GM12878 (cell line): ENCODE measurements at regions not wholly inside any gene's neighbourhood (a gene's known extent, or its start where the extent isn't known, plus 50 kb on each side); places are given as distances from the start of the nearest gene placed in this dataset.

Experiments
- ATAC-seq: fragments of 200-7000 bp; cut with Tn5 transposase; 3 replicates; pipeline ENCODE4 v1.9.1; 2020; ENCODE audit warnings: mild to moderate bottlenecking, moderate library complexity
- BruUV-seq: library from RNA; stranded (reverse); fragments of 400-500 nt; replicated peaks from 2 replicates; lab custom pipeline; 2021; lab: Mats Ljungman, UMichigan
- CTCF ChIA-PET: fragments of 300-600 bp; sonication (Branson Sonifier 250); formaldehyde crosslinking; extraction: SDS; loops from one replicate; lab custom pipeline; 2021; ENCODE audit warnings: inconsistent platforms; lab: Yijun Ruan, JAX
- POLR2A ChIA-PET: fragments of 350-600 bp; formaldehyde crosslinking; extraction: SDS; loops from one replicate; lab custom pipeline; 2021; ENCODE audit warnings: inconsistent platforms; lab: Charles Lee
- RAD21 ChIA-PET: fragments of 300-600 bp; sonication (Branson Sonifier 250); formaldehyde crosslinking; loops from one replicate; lab custom pipeline; 2023; ENCODE audit warnings: antibody characterized with exemption; ENCODE audit not compliant: unreplicated experiment; lab: Charles Lee
- SMC1A ChIA-PET: fragments of 300-600 bp; sonication (Branson Sonifier 250); formaldehyde crosslinking; loops from one replicate; lab custom pipeline; 2023; ENCODE audit not compliant: unreplicated experiment, uncharacterized antibody; lab: Charles Lee
- DNase-seq: peaks from one replicate; pipeline ENCODE4 v3.0.0-alpha.2; 2011; ENCODE audit warnings: low read depth, low spot score
- FAIRE-seq: peaks from 3 replicates; lab custom pipeline; 2011; peaks lifted over from hg19 to GRCh38; lab: Jason Lieb, UNC
- H2AFZ ChIP-seq: 2 replicates; pipeline ENCODE4 v1.6.0; 2011; ENCODE audit warnings: low read depth, low read length, control low read depth; ENCODE audit not compliant: control insufficient read depth
- H3K27ac ChIP-seq: 2 replicates; pipeline ENCODE4 v1.5.1; 2011; ENCODE audit warnings: control low read depth; ENCODE audit not compliant: control insufficient read depth, insufficient read depth
- H3K27me3 ChIP-seq, 2 experiments: replicated peaks in 1 of 2; 2 replicates each; pipeline versions ENCODE4 v1.6.0 to v1.6.1; 2011; ENCODE audit warnings: low read length in 1 of 2; ENCODE audit not compliant: control insufficient read depth in 2 of 2, insufficient read depth in 2 of 2
- H3K36me3 ChIP-seq, 2 experiments: 2 replicates each; pipeline ENCODE4 v1.5.1; 2011; ENCODE audit warnings: low read length in 1 of 2; ENCODE audit not compliant: control insufficient read depth in 2 of 2, insufficient read depth in 2 of 2
- H3K4me1 ChIP-seq: 2 replicates; pipeline ENCODE4 v1.6.1; 2011; ENCODE audit warnings: mild to moderate bottlenecking, low read length, moderate library complexity, mixed read lengths; ENCODE audit not compliant: control insufficient read depth, insufficient read depth
- H3K4me2 ChIP-seq: 2 replicates; pipeline ENCODE4 v1.6.0; 2011; ENCODE audit warnings: control low read depth; ENCODE audit not compliant: control insufficient read depth, insufficient read depth
- H3K4me3 ChIP-seq: fragments of 200-600 bp; sonication (generic); 2 replicates; pipeline ENCODE4 v1.5.1; 2016
- H3K79me2 ChIP-seq: 2 replicates; pipeline ENCODE4 v1.6.0; 2011; ENCODE audit warnings: low read length; ENCODE audit not compliant: control insufficient read depth, insufficient read depth
- H3K9ac ChIP-seq: 2 replicates; pipeline ENCODE4 v1.8.0; 2011; ENCODE audit warnings: low read length, control low read depth, mixed read lengths; ENCODE audit not compliant: control insufficient read depth, insufficient read depth
- H3K9me3 ChIP-seq: replicated peaks from 3 replicates; pipeline ENCODE4 v1.5.1; 2011; ENCODE audit warnings: mild to moderate bottlenecking, low read length; ENCODE audit not compliant: control insufficient read depth, insufficient read depth
- H4K20me1 ChIP-seq: 2 replicates; pipeline ENCODE4 v1.6.0; 2011; ENCODE audit not compliant: control insufficient read depth, insufficient read depth
- CHD1 ChIP-seq: IDR thresholded peaks from 2 replicates; pipeline ENCODE4 v1.6.1; 2012; ENCODE audit warnings: low read depth, low read length, improper control_type of control experiment
- KLF5 ChIP-seq: fragments of 450-650 bp; IDR thresholded peaks from 2 replicates; pipeline ENCODE4 v1.6.1; 2014; ENCODE audit warnings: mild to moderate bottlenecking; ENCODE audit not compliant: partially characterized antibody
- MTA2 ChIP-seq: fragments of 450-650 bp; IDR thresholded peaks from 2 replicates; pipeline ENCODE4 v1.6.1; 2016; ENCODE audit warnings: low read depth, mild to moderate bottlenecking, moderate library complexity
- NBN ChIP-seq: fragments of 450-650 bp; IDR thresholded peaks from 2 replicates; pipeline ENCODE4 v1.6.1; 2016
- NR2C1 ChIP-seq: fragments of 450-650 bp; IDR thresholded peaks from 2 replicates; pipeline ENCODE4 v1.6.1; 2017; ENCODE audit warnings: antibody characterized with exemption, mild to moderate bottlenecking, moderate library complexity
- NR2F1 ChIP-seq: fragments of 450-650 bp; conservative IDR thresholded peaks from 2 replicates; pipeline ENCODE4 v1.6.1; 2017; ENCODE audit warnings: mild to moderate bottlenecking
- RB1 ChIP-seq: fragments of 450-650 bp; formaldehyde crosslinking; IDR thresholded peaks from 2 replicates; pipeline ENCODE4 v1.6.1; 2017; ENCODE audit warnings: mild to moderate bottlenecking, borderline replicate concordance
- SIX5 ChIP-seq: IDR thresholded peaks from 2 replicates; pipeline ENCODE4 v1.6.1; 2011; ENCODE audit warnings: mild to moderate bottlenecking, low read depth, low read length, moderate library complexity; ENCODE audit not compliant: severe bottlenecking
- SREBF1 ChIP-seq: IDR thresholded peaks from 2 replicates; pipeline ENCODE4 v1.6.1; 2012; ENCODE audit warnings: mild to moderate bottlenecking, low read length
- STAT1 ChIP-seq: fragments of 450-650 bp; conservative IDR thresholded peaks from 2 replicates; pipeline ENCODE4 v1.6.1; 2014; ENCODE audit warnings: antibody characterized with exemption, mild to moderate bottlenecking
- TAF1 ChIP-seq: IDR thresholded peaks from 2 replicates; pipeline ENCODE4 v1.6.1; 2011; ENCODE audit warnings: mild to moderate bottlenecking, low read depth, low read length, borderline replicate concordance
- TCF7 ChIP-seq: IDR thresholded peaks from 2 replicates; pipeline ENCODE4 v1.6.1; 2014; ENCODE audit warnings: antibody characterized with exemption, borderline replicate concordance
- WGBS: methylation state at CpG from one replicate; pipeline ENCODE4 v1.1.6; 2016; ENCODE audit warnings: low lambda C conversion rate; ENCODE audit not compliant: insufficient replicate concordance, insufficient coverage; ENCODE audit errors: missing lambda C conversion rate; 5-methylcytosine and 5-hydroxymethylcytosine counted together
- in situ Hi-C: fragments of 300-500 bp; cut with MboI; formaldehyde crosslinking; loops from 9 replicates; pipeline ENCODE4 v1.14.3; 2018; ENCODE audit warnings: mixed read lengths
- intact Hi-C: fragments of 100-400 bp; cut with micrococcal nuclease; formaldehyde crosslinking; loops from one replicate; pipeline ENCODE4 v1.14.2; 2022; ENCODE audit not compliant: unreplicated experiment
- TF ChIP-seq, protein P1 (sequence below): fragments of 450-650 bp; formaldehyde crosslinking; IDR thresholded peaks from 2 replicates; pipeline ENCODE4 v1.5.0; 2022; ENCODE audit warnings: mild to moderate bottlenecking, missing genetic modification characterization

- ChIA-PET SMC1A (interaction anchor here (1.3 kb wide), 1 partner anchor 18 kb away, joined by 3 read pairs; no protein-coding TSS in a partner anchor), RAD21 (no interaction called here), CTCF (interaction anchor here (1.4 kb wide), 1 partner anchor 10 kb away, joined by 4 read pairs; no protein-coding TSS in a partner anchor), POLR2A (no interaction called here)
- Histone ChIP-seq H3K79me2 (no peaks in the 10 kb centered on the region), H3K27me3 (no peaks in the 10 kb centered on the region; a peak in 1 of 4 replicates), H2AFZ (no peak overlapping the region), H4K20me1 (no peaks in the 10 kb centered on the region), H3K36me3 (no peaks in the 10 kb centered on the region), H3K4me1 (no peaks in the 10 kb centered on the region), H3K4me3 (no peak overlapping the region), H3K4me2 (no peak overlapping the region), H3K27ac (no peak overlapping the region), H3K9me3 (no peaks in the 10 kb centered on the region), H3K9ac (no peak overlapping the region)
- in situ Hi-C loops (no loop called here), intact Hi-C loops (loop anchor here (10.0 kb wide), 1 partner anchor 988 kb away; no protein-coding TSS in a partner anchor)
- BruUV-seq: no TSS peak
- FAIRE-seq: no peak
- no peak for DNase-seq
- 1% methylated on average over 5 of the region's 5 CpGs for WGBS
- TF ChIP-seq SREBF1 (no peak), NBN (no peak), CHD1 (no peak), RB1 (no peak), TAF1 (no peak), STAT1 (no peak), NR2F1 (no peak), TCF7 (no peak), SIX5 (no peak), NR2C1 (no peak), MTA2 (no peak), KLF5 (no peak)
- TF ChIP-seq, protein P1, sequence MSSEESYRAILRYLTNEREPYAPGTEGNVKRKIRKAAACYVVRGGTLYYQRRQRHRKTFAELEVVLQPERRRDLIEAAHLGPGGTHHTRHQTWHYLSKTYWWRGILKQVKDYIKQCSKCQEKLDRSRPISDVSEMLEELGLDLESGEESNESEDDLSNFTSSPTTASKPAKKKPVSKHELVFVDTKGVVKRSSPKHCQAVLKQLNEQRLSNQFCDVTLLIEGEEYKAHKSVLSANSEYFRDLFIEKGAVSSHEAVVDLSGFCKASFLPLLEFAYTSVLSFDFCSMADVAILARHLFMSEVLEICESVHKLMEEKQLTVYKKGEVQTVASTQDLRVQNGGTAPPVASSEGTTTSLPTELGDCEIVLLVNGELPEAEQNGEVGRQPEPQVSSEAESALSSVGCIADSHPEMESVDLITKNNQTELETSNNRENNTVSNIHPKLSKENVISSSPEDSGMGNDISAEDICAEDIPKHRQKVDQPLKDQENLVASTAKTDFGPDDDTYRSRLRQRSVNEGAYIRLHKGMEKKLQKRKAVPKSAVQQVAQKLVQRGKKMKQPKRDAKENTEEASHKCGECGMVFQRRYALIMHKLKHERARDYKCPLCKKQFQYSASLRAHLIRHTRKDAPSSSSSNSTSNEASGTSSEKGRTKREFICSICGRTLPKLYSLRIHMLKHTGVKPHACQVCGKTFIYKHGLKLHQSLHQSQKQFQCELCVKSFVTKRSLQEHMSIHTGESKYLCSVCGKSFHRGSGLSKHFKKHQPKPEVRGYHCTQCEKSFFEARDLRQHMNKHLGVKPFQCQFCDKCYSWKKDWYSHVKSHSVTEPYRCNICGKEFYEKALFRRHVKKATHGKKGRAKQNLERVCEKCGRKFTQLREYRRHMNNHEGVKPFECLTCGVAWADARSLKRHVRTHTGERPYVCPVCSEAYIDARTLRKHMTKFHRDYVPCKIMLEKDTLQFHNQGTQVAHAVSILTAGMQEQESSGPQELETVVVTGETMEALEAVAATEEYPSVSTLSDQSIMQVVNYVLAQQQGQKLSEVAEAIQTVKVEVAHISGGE (CRISPR knock-in tag): no peak
- no peak for ATAC-seq
These were observed 71.6 kb upstream of the GAREM1 start for GRCh38 chr18:32542221-32542798.
